ENCODE measurements at regions not wholly inside any gene's neighbourhood (a gene's known extent, or its start where the extent isn't known, plus 50 kb on each side); places are given as distances from the start of the nearest gene placed in this dataset.

DNA sequence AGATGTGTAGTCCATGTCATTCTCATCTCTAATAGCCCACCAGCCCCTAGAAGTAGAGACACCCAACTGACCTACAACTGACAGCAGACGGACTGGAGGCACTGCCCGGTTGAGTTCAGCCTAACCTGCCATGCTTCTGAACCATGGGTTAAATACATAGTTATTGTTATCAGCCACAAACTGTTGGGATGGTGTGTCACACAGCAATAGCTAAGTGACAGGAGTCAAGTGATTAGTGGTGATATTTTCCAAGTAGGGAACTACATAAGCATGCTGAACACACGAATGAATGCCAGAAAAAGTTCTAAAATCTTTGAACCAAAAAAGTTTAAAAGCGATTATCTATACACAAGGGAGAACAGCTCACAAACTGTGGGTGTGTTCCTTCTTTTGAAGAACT, 80.1 kb downstream of the SYNE3 start:
- Histone ChIP-seq H3K4me1 (ENCODE audit: control insufficient read depth in 4 of 4, insufficient read depth in 4 of 4, low read length in 3 of 4) (peaks cover 4 to 46% (median 34%) of the 10 kb centered on the region in 4 donors), H3K27me3 (ENCODE audit: control insufficient read depth in 4 of 4, insufficient read depth in 4 of 4, low read length in 3 of 4) (no peaks in the 10 kb centered on the region), H3K27ac (ENCODE audit: low read depth in 1 of 2, low read length in 2 of 2) (no peak overlapping the region), H3K4me3 (ENCODE audit: low read depth in 1 of 3, low read length in 3 of 3) (no peak overlapping the region), H3K9me3 (ENCODE audit: control insufficient read depth in 4 of 4, low read length in 3 of 4) (no peaks in the 10 kb centered on the region), H3K36me3 (ENCODE audit: control insufficient read depth in 4 of 4, insufficient read depth in 3 of 4, low read depth in 1 of 4, low read length in 3 of 4) (peaks cover 0 to 21% (median 7%) of the 10 kb centered on the region in 4 donors), H3K9ac (ENCODE audit: low read depth in 1 of 2, low read length in 2 of 2) (no peak overlapping the region)
- no peak for TF ChIP-seq RXRA (IDR thresholded peaks at IDR 0.05)
- TF ChIP-seq JUND (IDR thresholded peaks at IDR 0.05): no peak
- TF ChIP-seq, protein P1, sequence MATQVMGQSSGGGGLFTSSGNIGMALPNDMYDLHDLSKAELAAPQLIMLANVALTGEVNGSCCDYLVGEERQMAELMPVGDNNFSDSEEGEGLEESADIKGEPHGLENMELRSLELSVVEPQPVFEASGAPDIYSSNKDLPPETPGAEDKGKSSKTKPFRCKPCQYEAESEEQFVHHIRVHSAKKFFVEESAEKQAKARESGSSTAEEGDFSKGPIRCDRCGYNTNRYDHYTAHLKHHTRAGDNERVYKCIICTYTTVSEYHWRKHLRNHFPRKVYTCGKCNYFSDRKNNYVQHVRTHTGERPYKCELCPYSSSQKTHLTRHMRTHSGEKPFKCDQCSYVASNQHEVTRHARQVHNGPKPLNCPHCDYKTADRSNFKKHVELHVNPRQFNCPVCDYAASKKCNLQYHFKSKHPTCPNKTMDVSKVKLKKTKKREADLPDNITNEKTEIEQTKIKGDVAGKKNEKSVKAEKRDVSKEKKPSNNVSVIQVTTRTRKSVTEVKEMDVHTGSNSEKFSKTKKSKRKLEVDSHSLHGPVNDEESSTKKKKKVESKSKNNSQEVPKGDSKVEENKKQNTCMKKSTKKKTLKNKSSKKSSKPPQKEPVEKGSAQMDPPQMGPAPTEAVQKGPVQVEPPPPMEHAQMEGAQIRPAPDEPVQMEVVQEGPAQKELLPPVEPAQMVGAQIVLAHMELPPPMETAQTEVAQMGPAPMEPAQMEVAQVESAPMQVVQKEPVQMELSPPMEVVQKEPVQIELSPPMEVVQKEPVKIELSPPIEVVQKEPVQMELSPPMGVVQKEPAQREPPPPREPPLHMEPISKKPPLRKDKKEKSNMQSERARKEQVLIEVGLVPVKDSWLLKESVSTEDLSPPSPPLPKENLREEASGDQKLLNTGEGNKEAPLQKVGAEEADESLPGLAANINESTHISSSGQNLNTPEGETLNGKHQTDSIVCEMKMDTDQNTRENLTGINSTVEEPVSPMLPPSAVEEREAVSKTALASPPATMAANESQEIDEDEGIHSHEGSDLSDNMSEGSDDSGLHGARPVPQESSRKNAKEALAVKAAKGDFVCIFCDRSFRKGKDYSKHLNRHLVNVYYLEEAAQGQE (IDR thresholded peaks at IDR 0.05): no peak
- TF ChIP-seq GABPA (IDR thresholded peaks at IDR 0.05 in 1 of 2, conservative IDR thresholded peaks at IDR 0.05 in 1 of 2): no peak
- TF ChIP-seq FOXA1 (IDR thresholded peaks at IDR 0.05): no peak
- TF ChIP-seq SP1 (IDR thresholded peaks at IDR 0.05): no peak
- WGBS: 70% methylated on average over 4 of the region's 4 CpGs
- DNase-seq (ENCODE audit: low spot score): no peak

DNA sequence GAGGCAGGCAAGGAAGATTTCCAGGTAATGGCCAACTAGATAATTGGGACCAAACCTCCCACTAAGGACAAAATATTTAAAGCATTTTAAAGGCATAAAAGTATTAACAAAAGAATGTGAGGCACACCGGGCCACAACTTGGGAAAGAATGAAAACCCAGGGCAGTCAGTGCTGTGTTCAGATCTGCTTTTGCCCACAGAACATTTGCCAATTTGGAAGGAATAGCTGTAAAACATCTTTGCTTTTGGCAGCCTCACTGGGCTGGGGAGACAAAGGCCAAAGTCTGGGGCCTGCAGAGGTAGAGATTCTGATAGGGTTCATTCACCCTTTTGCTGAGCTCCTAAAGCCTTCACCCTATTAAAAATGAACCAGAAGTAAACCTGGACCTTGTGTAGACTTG, 82.3 kb downstream of the SYNE3 start:
- Histone ChIP-seq H3K9ac (ENCODE audit: low read depth in 1 of 2, low read length in 2 of 2) (peak overlapping the region in 1 of 2 donors; percentile 15), H3K36me3 (ENCODE audit: control insufficient read depth in 4 of 4, insufficient read depth in 3 of 4, low read depth in 1 of 4, low read length in 3 of 4) (peaks cover 0 to 26% (median 7%) of the 10 kb centered on the region in 4 donors), H3K4me3 (ENCODE audit: low read depth in 1 of 3, low read length in 3 of 3) (no peak overlapping the region), H3K9me3 (ENCODE audit: control insufficient read depth in 4 of 4, low read length in 3 of 4) (no peaks in the 10 kb centered on the region), H3K27ac (ENCODE audit: low read depth in 1 of 2, low read length in 2 of 2) (no peak overlapping the region), H3K4me1 (ENCODE audit: control insufficient read depth in 4 of 4, insufficient read depth in 4 of 4, low read length in 3 of 4) (peaks cover 4 to 42% (median 34%) of the 10 kb centered on the region in 4 donors), H3K27me3 (ENCODE audit: control insufficient read depth in 4 of 4, insufficient read depth in 4 of 4, low read length in 3 of 4) (no peaks in the 10 kb centered on the region)
- 32% methylated on average over 1 of the region's 1 CpG for WGBS
- TF ChIP-seq SP1 (IDR thresholded peaks at IDR 0.05) (peak; percentile 94), YY1 (IDR thresholded peaks at IDR 0.05) (peak; percentile 34), NR2F2 (IDR thresholded peaks at IDR 0.05) (peak; percentile 73), TAF1 (conservative IDR thresholded peaks at IDR 0.05) (no peak), EGR1 (IDR thresholded peaks at IDR 0.05; ENCODE audit: low read depth in 2 of 2) (peak in 1 of 2 donors; percentile 50), JUND (IDR thresholded peaks at IDR 0.05) (peak; percentile 59 to 89), RAD21 (IDR thresholded peaks at IDR 0.05) (peak; percentile 55 to 61), HNF4G (IDR thresholded peaks at IDR 0.05) (peak; percentile 94), FOXA2 (IDR thresholded peaks at IDR 0.05) (peak; percentile 33), FOXA1 (IDR thresholded peaks at IDR 0.05) (peak; percentile 48), GABPA (IDR thresholded peaks at IDR 0.05 in 1 of 2, conservative IDR thresholded peaks at IDR 0.05 in 1 of 2) (peak in 1 of 2 donors; percentile 39), HNF4A (conservative IDR thresholded peaks at IDR 0.05) (peak; percentile 99), RXRA (IDR thresholded peaks at IDR 0.05) (peak; percentile 98 to 99)
- TF ChIP-seq, protein P2, sequence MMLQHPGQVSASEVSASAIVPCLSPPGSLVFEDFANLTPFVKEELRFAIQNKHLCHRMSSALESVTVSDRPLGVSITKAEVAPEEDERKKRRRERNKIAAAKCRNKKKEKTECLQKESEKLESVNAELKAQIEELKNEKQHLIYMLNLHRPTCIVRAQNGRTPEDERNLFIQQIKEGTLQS (IDR thresholded peaks at IDR 0.05): peak; percentile 27
- TF ChIP-seq, protein P3, sequence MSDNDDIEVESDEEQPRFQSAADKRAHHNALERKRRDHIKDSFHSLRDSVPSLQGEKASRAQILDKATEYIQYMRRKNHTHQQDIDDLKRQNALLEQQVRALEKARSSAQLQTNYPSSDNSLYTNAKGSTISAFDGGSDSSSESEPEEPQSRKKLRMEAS (IDR thresholded peaks at IDR 0.05): no peak
- TF ChIP-seq, protein P1 (IDR thresholded peaks at IDR 0.05): no peak
- TF ChIP-seq, protein P4, sequence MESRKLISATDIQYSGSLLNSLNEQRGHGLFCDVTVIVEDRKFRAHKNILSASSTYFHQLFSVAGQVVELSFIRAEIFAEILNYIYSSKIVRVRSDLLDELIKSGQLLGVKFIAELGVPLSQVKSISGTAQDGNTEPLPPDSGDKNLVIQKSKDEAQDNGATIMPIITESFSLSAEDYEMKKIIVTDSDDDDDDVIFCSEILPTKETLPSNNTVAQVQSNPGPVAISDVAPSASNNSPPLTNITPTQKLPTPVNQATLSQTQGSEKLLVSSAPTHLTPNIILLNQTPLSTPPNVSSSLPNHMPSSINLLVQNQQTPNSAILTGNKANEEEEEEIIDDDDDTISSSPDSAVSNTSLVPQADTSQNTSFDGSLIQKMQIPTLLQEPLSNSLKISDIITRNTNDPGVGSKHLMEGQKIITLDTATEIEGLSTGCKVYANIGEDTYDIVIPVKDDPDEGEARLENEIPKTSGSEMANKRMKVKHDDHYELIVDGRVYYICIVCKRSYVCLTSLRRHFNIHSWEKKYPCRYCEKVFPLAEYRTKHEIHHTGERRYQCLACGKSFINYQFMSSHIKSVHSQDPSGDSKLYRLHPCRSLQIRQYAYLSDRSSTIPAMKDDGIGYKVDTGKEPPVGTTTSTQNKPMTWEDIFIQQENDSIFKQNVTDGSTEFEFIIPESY (IDR thresholded peaks at IDR 0.05): peak; percentile 83
- TF ChIP-seq, protein P5, sequence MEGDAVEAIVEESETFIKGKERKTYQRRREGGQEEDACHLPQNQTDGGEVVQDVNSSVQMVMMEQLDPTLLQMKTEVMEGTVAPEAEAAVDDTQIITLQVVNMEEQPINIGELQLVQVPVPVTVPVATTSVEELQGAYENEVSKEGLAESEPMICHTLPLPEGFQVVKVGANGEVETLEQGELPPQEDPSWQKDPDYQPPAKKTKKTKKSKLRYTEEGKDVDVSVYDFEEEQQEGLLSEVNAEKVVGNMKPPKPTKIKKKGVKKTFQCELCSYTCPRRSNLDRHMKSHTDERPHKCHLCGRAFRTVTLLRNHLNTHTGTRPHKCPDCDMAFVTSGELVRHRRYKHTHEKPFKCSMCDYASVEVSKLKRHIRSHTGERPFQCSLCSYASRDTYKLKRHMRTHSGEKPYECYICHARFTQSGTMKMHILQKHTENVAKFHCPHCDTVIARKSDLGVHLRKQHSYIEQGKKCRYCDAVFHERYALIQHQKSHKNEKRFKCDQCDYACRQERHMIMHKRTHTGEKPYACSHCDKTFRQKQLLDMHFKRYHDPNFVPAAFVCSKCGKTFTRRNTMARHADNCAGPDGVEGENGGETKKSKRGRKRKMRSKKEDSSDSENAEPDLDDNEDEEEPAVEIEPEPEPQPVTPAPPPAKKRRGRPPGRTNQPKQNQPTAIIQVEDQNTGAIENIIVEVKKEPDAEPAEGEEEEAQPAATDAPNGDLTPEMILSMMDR (IDR thresholded peaks at IDR 0.05; ENCODE audit: low read depth, low read length, missing input control): no peak
- no peak for DNase-seq (ENCODE audit: low spot score)

Data from liver (tissue), 8 donors.